ENCODE measurements at regions not wholly inside any gene's neighbourhood (a gene's known extent, or its start where the extent isn't known, plus 50 kb on each side); places are given as distances from the start of the nearest gene placed in this dataset.

DNA sequence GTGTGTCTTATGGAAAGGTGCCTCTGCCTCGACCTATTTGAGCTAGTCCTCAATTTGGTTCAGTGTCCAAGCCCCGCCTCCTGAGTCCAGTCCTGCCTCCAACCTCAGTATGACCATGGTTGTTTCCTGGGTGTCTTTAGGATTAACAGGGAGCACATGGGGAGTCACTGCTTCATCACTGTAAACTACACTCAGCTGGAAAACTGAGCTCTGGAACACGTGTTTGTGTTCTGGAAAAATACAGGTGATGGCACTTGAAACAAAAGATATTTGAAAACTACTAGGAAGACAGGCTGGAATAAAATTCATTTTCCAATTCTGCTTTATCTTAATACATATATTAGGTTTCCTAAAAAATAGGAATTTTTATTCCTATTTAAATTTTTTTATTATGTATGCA lies 1187.3 kb upstream of the TMEM132C start:
- TF ChIP-seq POLR2A (IDR thresholded peaks at IDR 0.05), result no peak
- TF ChIP-seq, protein P1, sequence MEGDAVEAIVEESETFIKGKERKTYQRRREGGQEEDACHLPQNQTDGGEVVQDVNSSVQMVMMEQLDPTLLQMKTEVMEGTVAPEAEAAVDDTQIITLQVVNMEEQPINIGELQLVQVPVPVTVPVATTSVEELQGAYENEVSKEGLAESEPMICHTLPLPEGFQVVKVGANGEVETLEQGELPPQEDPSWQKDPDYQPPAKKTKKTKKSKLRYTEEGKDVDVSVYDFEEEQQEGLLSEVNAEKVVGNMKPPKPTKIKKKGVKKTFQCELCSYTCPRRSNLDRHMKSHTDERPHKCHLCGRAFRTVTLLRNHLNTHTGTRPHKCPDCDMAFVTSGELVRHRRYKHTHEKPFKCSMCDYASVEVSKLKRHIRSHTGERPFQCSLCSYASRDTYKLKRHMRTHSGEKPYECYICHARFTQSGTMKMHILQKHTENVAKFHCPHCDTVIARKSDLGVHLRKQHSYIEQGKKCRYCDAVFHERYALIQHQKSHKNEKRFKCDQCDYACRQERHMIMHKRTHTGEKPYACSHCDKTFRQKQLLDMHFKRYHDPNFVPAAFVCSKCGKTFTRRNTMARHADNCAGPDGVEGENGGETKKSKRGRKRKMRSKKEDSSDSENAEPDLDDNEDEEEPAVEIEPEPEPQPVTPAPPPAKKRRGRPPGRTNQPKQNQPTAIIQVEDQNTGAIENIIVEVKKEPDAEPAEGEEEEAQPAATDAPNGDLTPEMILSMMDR (IDR thresholded peaks at IDR 0.05), result no peak
